Tibial nerve (tissue), 4 donors: ENCODE measurements at regions not wholly inside any gene's neighbourhood (a gene's known extent, or its start where the extent isn't known, plus 50 kb on each side); places are given as distances from the start of the nearest gene placed in this dataset.

ENCODE experiments used
- DNase-seq, 2 donors: peaks; one replicate each; pipeline ENCODE4 v3.0.0-alpha.2; 2019; ENCODE audit warnings: low spot score in 2 of 2
- H3K27ac ChIP-seq, 4 donors: fragments of 200-600 bp; sonication (generic) in 3 of 4; one replicate each; pipeline ENCODE4 v1.5.1; 2017 to 2019; ENCODE audit warnings: mild to moderate bottlenecking in 1 of 4
- H3K27me3 ChIP-seq, 2 donors: fragments of 200-600 bp; sonication (generic) in 1 of 2; one replicate each; pipeline versions ENCODE4 v1.5.1 to v1.6.0; 2017 to 2019
- H3K36me3 ChIP-seq, 3 donors: fragments of 200-600 bp; sonication (generic); one replicate each; pipeline ENCODE4 v1.5.1; 2018 to 2019
- H3K4me1 ChIP-seq, 4 donors: fragments of 200-600 bp; sonication (generic) in 3 of 4; one replicate each; pipeline ENCODE4 v1.5.1; 2017 to 2019
- H3K4me3 ChIP-seq, 4 donors: fragments of 200-600 bp; sonication (generic) in 3 of 4; one replicate each; pipeline ENCODE4 v1.5.1; 2017 to 2019; ENCODE audit warnings: mild to moderate bottlenecking in 1 of 4, moderate library complexity in 1 of 4
- H3K9me3 ChIP-seq, 4 donors: fragments of 200-600 bp; sonication (generic) in 3 of 4; one replicate each; pipeline ENCODE4 v1.5.1; 2017 to 2019
- CTCF ChIP-seq, 5 experiments: fragments of 200-600 bp in 3 of 5; fragments of 450-650 bp in 2 of 5; sonication (generic) in 3 of 5; IDR thresholded peaks; one replicate each; pipeline ENCODE4 v1.5.1; 2016 to 2019; ENCODE audit warnings: antibody characterized with exemption in 5 of 5, mild to moderate bottlenecking in 3 of 5, moderate library complexity in 2 of 5
- EP300 ChIP-seq, 2 donors: sonication (generic); formaldehyde crosslinking; IDR thresholded peaks; one replicate each; pipeline ENCODE4 v1.6.1; 2017; ENCODE audit warnings: antibody characterized with exemption in 2 of 2, mild to moderate bottlenecking in 1 of 2
- POLR2A ChIP-seq, 2 donors: fragments of 450-650 bp; IDR thresholded peaks; one replicate each; pipeline ENCODE4 v1.6.1; 2017; ENCODE audit warnings: antibody characterized with exemption in 2 of 2, mild to moderate bottlenecking in 2 of 2, moderate library complexity in 2 of 2
- WGBS, 2 donors: methylation state at CpG; one replicate each; pipeline ENCODE4 v1.1.5; 2018; 5-methylcytosine and 5-hydroxymethylcytosine counted together

GRCh38 chr4:45484740-45485139 lies 639.1 kb downstream of the GABRG1 start:
- no peak for TF ChIP-seq CTCF (IDR thresholded peaks at IDR 0.05)
- no peak for TF ChIP-seq EP300 (IDR thresholded peaks at IDR 0.05)
- no peak for TF ChIP-seq POLR2A (IDR thresholded peaks at IDR 0.05)
- Histone ChIP-seq H3K4me3 (no peak overlapping the region), H3K9me3 (no peaks in the 10 kb centered on the region), H3K27ac (no peak overlapping the region), H3K4me1 (no peaks in the 10 kb centered on the region), H3K27me3 (no peaks in the 10 kb centered on the region), H3K36me3 (no peaks in the 10 kb centered on the region)
- no peak for DNase-seq
- 43 to 54% methylated on average over 1 of the region's 1 CpG for WGBS, 2 donors

- Histone ChIP-seq H3K4me3 (no peak overlapping the region), H3K9me3 (peaks cover 0 to 5% (median 0%) of the 10 kb centered on the region in 4 donors), H3K36me3 (no peaks in the 10 kb centered on the region), H3K4me1 (no peaks in the 10 kb centered on the region), H3K27me3 (no peaks in the 10 kb centered on the region), H3K27ac (no peak overlapping the region)
- no peak for TF ChIP-seq CTCF (IDR thresholded peaks at IDR 0.05)
- no peak for TF ChIP-seq POLR2A (IDR thresholded peaks at IDR 0.05)
- TF ChIP-seq EP300 (IDR thresholded peaks at IDR 0.05) = no peak
- WGBS, 2 donors = 94 to 97% methylated on average over 7 of the region's 7 CpGs
- no peak for DNase-seq
Measured at GRCh38 chr4:45482346-45482745, 641.5 kb downstream of the GABRG1 start.

- H3K4me3 ChIP-seq = no peak overlapping the region
- no peak for TF ChIP-seq CTCF (IDR thresholded peaks at IDR 0.05)
- TF ChIP-seq POLR2A (IDR thresholded peaks at IDR 0.05) = no peak
- TF ChIP-seq EP300 (IDR thresholded peaks at IDR 0.05) = no peak
- WGBS, 2 donors = 92 to 97% methylated on average over 10 to 19 of the region's 25 CpGs
- no peaks in the 10 kb centered on the region for H3K27me3 ChIP-seq
- DNase-seq = no peak
- H3K9me3 ChIP-seq = peaks cover 0 to 17% (median 0%) of the 10 kb centered on the region in 4 donors
- no peaks in the 10 kb centered on the region for H3K36me3 ChIP-seq
- no peaks in the 10 kb centered on the region for H3K4me1 ChIP-seq
- no peak overlapping the region for H3K27ac ChIP-seq
Measured at GRCh38 chr4:45477311-45477733, 646.5 kb downstream of the GABRG1 start.

- 30 to 32% methylated on average over 2 of the region's 2 CpGs for WGBS, 2 donors
- no peaks in the 10 kb centered on the region for H3K4me1 ChIP-seq
- no peak for TF ChIP-seq CTCF (IDR thresholded peaks at IDR 0.05)
- no peak for TF ChIP-seq POLR2A (IDR thresholded peaks at IDR 0.05)
- TF ChIP-seq EP300 (IDR thresholded peaks at IDR 0.05) = no peak
- no peak overlapping the region for H3K4me3 ChIP-seq
- no peak for DNase-seq
- no peak overlapping the region for H3K27ac ChIP-seq
- no peaks in the 10 kb centered on the region for H3K36me3 ChIP-seq
- H3K27me3 ChIP-seq = no peaks in the 10 kb centered on the region
- peaks cover 0 to 28% (median 0%) of the 10 kb centered on the region in 4 donors for H3K9me3 ChIP-seq
Measured at GRCh38 chr4:45475548-45475947, 648.3 kb downstream of the GABRG1 start.

- 79 to 86% methylated on average over 2 to 3 of the region's 3 CpGs for WGBS, 2 donors
- H3K4me3 ChIP-seq = no peak overlapping the region
- no peak overlapping the region for H3K27ac ChIP-seq
- no peaks in the 10 kb centered on the region for H3K4me1 ChIP-seq
- TF ChIP-seq EP300 (IDR thresholded peaks at IDR 0.05) (no peak), POLR2A (IDR thresholded peaks at IDR 0.05) (no peak), CTCF (IDR thresholded peaks at IDR 0.05) (no peak)
- no peaks in the 10 kb centered on the region for H3K27me3 ChIP-seq
- no peak for DNase-seq
- H3K36me3 ChIP-seq = no peaks in the 10 kb centered on the region
- H3K9me3 ChIP-seq = peaks cover 0 to 25% (median 0%) of the 10 kb centered on the region in 4 donors
Measured at GRCh38 chr4:45472490-45472889, 651.4 kb downstream of the GABRG1 start.
